SK-N-SH (cell line): ENCODE measurements at regions not wholly inside any gene's neighbourhood (a gene's known extent, or its start where the extent isn't known, plus 50 kb on each side); places are given as distances from the start of the nearest gene placed in this dataset.

ENCODE experiments used
- CTCF ChIA-PET: fragments of 300-600, 350-600 bp; formaldehyde crosslinking; extraction: SDS; loops from one replicate; lab custom pipeline; 2021; lab: Yijun Ruan, JAX
- POLR2A ChIA-PET: fragments of 350-600 bp; sonication (Branson Sonifier 250); formaldehyde crosslinking; extraction: SDS; loops from one replicate; lab custom pipeline; 2020; ENCODE audit warnings: antibody characterized with exemption, inconsistent platforms; lab: Yijun Ruan, JAX
- DNase-seq: peaks from one replicate; pipeline ENCODE4 v3.0.0; 2012
- H2AFZ ChIP-seq: fragments of 200-600 bp; sonication (generic); 2 replicates; pipeline ENCODE4 v1.8.1; 2016; ENCODE audit warnings: antibody characterized with exemption, mild to moderate bottlenecking, low read depth
- H3F3A ChIP-seq: fragments of 200-600 bp; sonication (generic); replicated peaks from 2 replicates; pipeline ENCODE3; 2016; ENCODE audit warnings: antibody characterized with exemption, mild to moderate bottlenecking; ENCODE audit not compliant: insufficient read depth
- H3K27ac ChIP-seq, 2 experiments: fragments of 200-500 bp in 1 of 2; fragments of 200-600 bp in 1 of 2; sonication (Bioruptor generic) in 1 of 2; sonication (generic), shearing (Covaris generic) in 1 of 2; 2 replicates each; pipeline versions ENCODE4 v1.5.1 to v1.6.1; 2014 to 2016; ENCODE audit warnings: low read depth in 2 of 2, inconsistent platforms in 1 of 2, low read length in 1 of 2, mild to moderate bottlenecking in 1 of 2, mixed read lengths in 1 of 2
- H3K27me3 ChIP-seq: fragments of 200-600 bp; sonication (generic), shearing (Covaris generic); 2 replicates; pipeline ENCODE4 v1.6.1; 2016; ENCODE audit warnings: mixed run types; ENCODE audit not compliant: insufficient read depth
- H3K36me3 ChIP-seq, 2 experiments: fragments of 200-500 bp in 1 of 2; fragments of 200-600 bp in 1 of 2; sonication (Bioruptor generic) in 1 of 2; sonication (generic) in 1 of 2; replicated peaks in 1 of 2; 2 replicates each; pipeline versions ENCODE3 to v1.5.1; 2014 to 2016; ENCODE audit warnings: low read length in 1 of 2, mild to moderate bottlenecking in 1 of 2; ENCODE audit not compliant: insufficient read depth in 2 of 2, control insufficient read depth in 1 of 2
- H3K4me1 ChIP-seq, 2 experiments: fragments of 200-500 bp in 1 of 2; fragments of 200-600 bp in 1 of 2; sonication (Bioruptor generic) in 1 of 2; sonication (generic), shearing (Covaris generic) in 1 of 2; 2 replicates each; pipeline versions ENCODE4 v1.5.1 to v1.6.1; 2014 to 2016; ENCODE audit warnings: low read depth in 1 of 2, low read length in 1 of 2, mixed run types in 1 of 2; ENCODE audit not compliant: insufficient read depth in 2 of 2, control insufficient read depth in 1 of 2
- H3K4me2 ChIP-seq: fragments of 200-600 bp; sonication (generic), shearing (Covaris generic); 2 replicates; pipeline ENCODE4 v1.6.1; 2017; ENCODE audit warnings: mixed run types
- H3K4me3 ChIP-seq, 2 experiments: fragments of 200-500 bp in 1 of 2; fragments of 200-600 bp in 1 of 2; sonication (Bioruptor generic) in 1 of 2; sonication (generic), shearing (Covaris generic) in 1 of 2; 2 replicates each; pipeline versions ENCODE4 v1.5.1 to v1.8.1; 2014 to 2016; ENCODE audit warnings: low read depth in 2 of 2, inconsistent platforms in 1 of 2, low read length in 1 of 2, mild to moderate bottlenecking in 1 of 2, mixed read lengths in 1 of 2, moderate library complexity in 1 of 2
- H3K79me2 ChIP-seq: fragments of 200-600 bp; sonication (generic); 2 replicates; pipeline ENCODE4 v1.8.1; 2017; ENCODE audit warnings: mild to moderate bottlenecking; ENCODE audit not compliant: insufficient read depth
- H3K9ac ChIP-seq: fragments of 200-600 bp; sonication (generic); 2 replicates; pipeline ENCODE4 v1.6.1; 2017; ENCODE audit warnings: mixed run types
- H3K9me2 ChIP-seq: fragments of 200-600 bp; sonication (generic); 2 replicates; pipeline ENCODE4 v1.6.1; 2017; ENCODE audit warnings: mixed run types
- H3K9me3 ChIP-seq: fragments of 200-600 bp; sonication (generic); 2 replicates; pipeline ENCODE4 v1.6.1; 2017; ENCODE audit warnings: mixed run types, mild to moderate bottlenecking, moderate library complexity
- H4K20me1 ChIP-seq: fragments of 200-600 bp; sonication (generic); 2 replicates; pipeline ENCODE4 v1.6.1; 2017; ENCODE audit warnings: mild to moderate bottlenecking, mixed run types; ENCODE audit not compliant: insufficient read depth
- EZH2phosphoT487 ChIP-seq: fragments of 200-600 bp; sonication (generic); IDR thresholded peaks from 2 replicates; pipeline ENCODE4 v1.6.1; 2017; ENCODE audit warnings: low read depth, mixed run types, mild to moderate bottlenecking, antibody characterized with exemption, moderate library complexity, borderline replicate concordance
- GATA2 ChIP-seq: sonication (generic); formaldehyde crosslinking; IDR thresholded peaks from 2 replicates; pipeline ENCODE4 v1.5.0; 2020; ENCODE audit warnings: mild to moderate bottlenecking, missing genetic modification reagents
- IRF3 ChIP-seq: fragments of 150-350 bp; IDR thresholded peaks from 2 replicates; pipeline ENCODE4 v1.6.1; 2016; ENCODE audit warnings: mild to moderate bottlenecking, low read depth, low read length
- JUND ChIP-seq: IDR thresholded peaks from 2 replicates; pipeline ENCODE4 v1.4.0; 2012
- MEF2A ChIP-seq: IDR thresholded peaks from 2 replicates; pipeline ENCODE4 v1.4.0; 2012; ENCODE audit warnings: low read depth, borderline replicate concordance
- PBX3 ChIP-seq: IDR thresholded peaks from 2 replicates; pipeline ENCODE4; 2012
- POLR2AphosphoS5 ChIP-seq: IDR thresholded peaks from 2 replicates; pipeline ENCODE4 v1.6.1; 2012; ENCODE audit warnings: low read depth, low read length
- RAD21 ChIP-seq: IDR thresholded peaks from 2 replicates; pipeline ENCODE4 v1.6.1; 2012; ENCODE audit warnings: mild to moderate bottlenecking, low read length
- RCOR1 ChIP-seq: fragments of 150-350 bp; IDR thresholded peaks from 2 replicates; pipeline ENCODE4 v1.6.1; 2017; ENCODE audit warnings: antibody characterized with exemption, low read length
- REST ChIP-seq: IDR thresholded peaks from 2 replicates; pipeline ENCODE4 v1.6.1; 2012; ENCODE audit warnings: mild to moderate bottlenecking, low read depth, low read length, moderate library complexity
- RXRA ChIP-seq: IDR thresholded peaks from 2 replicates; pipeline ENCODE4 v1.4.0; 2012; ENCODE audit warnings: low read depth, mild to moderate bottlenecking, borderline replicate concordance
- SIN3A ChIP-seq: IDR thresholded peaks from 2 replicates; pipeline ENCODE4 v1.6.1; 2012; ENCODE audit warnings: low read depth, mild to moderate bottlenecking, low read length, moderate library complexity, borderline replicate concordance
- SMC3 ChIP-seq: IDR thresholded peaks from 2 replicates; pipeline ENCODE4 v1.6.1; 2012; ENCODE audit warnings: low read depth, low read length, improper control_type of control experiment
- TEAD4 ChIP-seq: IDR thresholded peaks from 2 replicates; pipeline ENCODE4 v1.4.0; 2012; ENCODE audit warnings: mild to moderate bottlenecking, borderline replicate concordance; ENCODE audit not compliant: insufficient read depth
- YY1 ChIP-seq: IDR thresholded peaks from 2 replicates; pipeline ENCODE4 v1.4.0; 2012; ENCODE audit warnings: low read depth, mild to moderate bottlenecking
- ZBTB33 ChIP-seq: IDR thresholded peaks from 2 replicates; pipeline ENCODE4 v1.4.0; 2012; ENCODE audit warnings: low read depth, borderline replicate concordance
- WGBS: methylation state at CpG from one replicate; pipeline ENCODE4 v1.1.6; 2017; ENCODE audit warnings: low lambda C conversion rate; 5-methylcytosine and 5-hydroxymethylcytosine counted together

DNA sequence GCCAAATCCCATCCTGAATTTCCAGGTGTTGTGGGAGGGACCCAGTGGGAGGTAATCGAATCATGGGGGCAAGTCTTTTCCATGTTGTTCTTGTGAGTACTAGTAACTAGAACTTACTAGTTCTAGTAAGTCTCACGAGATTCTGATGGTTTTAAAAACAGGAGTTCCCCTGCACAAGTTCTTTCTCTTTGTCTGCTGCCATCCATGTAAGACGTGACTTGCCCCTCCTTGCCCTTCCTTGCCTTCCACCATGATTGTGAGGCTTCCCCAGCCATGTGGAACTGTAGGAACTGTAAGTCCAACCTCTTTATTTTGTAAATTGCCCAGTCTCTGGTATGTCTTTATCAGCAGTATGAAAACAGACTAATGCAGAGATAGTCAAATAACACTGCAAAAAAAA, 122.7 kb upstream of the BEND6 start (continued):
- no peak for TF ChIP-seq REST
- TF ChIP-seq PBX3 = no peak
- TF ChIP-seq RAD21 = no peak
- no peak for TF ChIP-seq MEF2A
- no peak for TF ChIP-seq RXRA
- TF ChIP-seq ZBTB33 = no peak
- no peak for TF ChIP-seq GATA2
- TF ChIP-seq POLR2AphosphoS5 = no peak
- no peak for TF ChIP-seq SIN3A

DNA sequence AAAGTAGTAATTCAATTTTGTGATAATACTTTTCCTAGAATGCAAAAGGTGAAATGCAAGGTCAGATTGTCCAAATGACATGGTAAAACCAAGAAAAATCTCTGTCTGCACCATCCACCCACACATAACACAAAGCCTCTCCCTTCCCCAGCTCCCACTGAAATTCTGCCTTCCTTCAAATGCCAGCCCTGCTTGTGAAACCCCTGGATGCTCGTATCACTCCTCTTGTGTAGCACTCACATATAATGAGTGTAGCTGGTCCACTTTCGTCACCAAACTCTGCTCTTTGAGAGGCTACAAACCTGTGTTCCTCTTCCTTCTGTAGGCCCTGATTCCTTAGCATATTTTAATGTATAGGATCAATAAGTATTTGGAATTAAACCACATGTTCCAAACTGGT, 123.6 kb upstream of the BEND6 start:
- no peaks in the 10 kb centered on the region for H3K9me3 ChIP-seq
- no peak for DNase-seq
- H3K36me3 ChIP-seq = peaks cover 0 to 4% of the 10 kb centered on the region in 2 experiments
- 88% methylated on average over 2 of the region's 2 CpGs for WGBS
- peaks cover 100% of the 10 kb centered on the region for H3K79me2 ChIP-seq
- H3K9ac ChIP-seq = no peak overlapping the region
- ChIA-PET POLR2A (no interaction called here), CTCF (no interaction called here)
- H3K4me3 ChIP-seq = no peak overlapping the region
- peaks cover 3% of the 10 kb centered on the region for H3F3A ChIP-seq
- H3K27me3 ChIP-seq = no peaks in the 10 kb centered on the region
- H3K4me1 ChIP-seq = peaks cover 2 to 12% of the 10 kb centered on the region in 2 experiments; a peak in 3 of 4 replicates
- no peak overlapping the region for H3K27ac ChIP-seq
- no peaks in the 10 kb centered on the region for H3K9me2 ChIP-seq
- H4K20me1 ChIP-seq = peaks cover 98% of the 10 kb centered on the region
- H2AFZ ChIP-seq = no peak overlapping the region
- H3K4me2 ChIP-seq = no peak overlapping the region
- TF ChIP-seq POLR2AphosphoS5 (no peak), GATA2 (no peak), REST (no peak), YY1 (no peak), IRF3 (no peak), EZH2phosphoT487 (no peak), TEAD4 (no peak), JUND (no peak), ZBTB33 (no peak), SMC3 (no peak), RCOR1 (no peak)
